NCI-H2196 (cell line): ENCODE measurements at regions not wholly inside any gene's neighbourhood (a gene's known extent, or its start where the extent isn't known, plus 50 kb on each side); places are given as distances from the start of the nearest gene placed in this dataset.

ENCODE experiments used
- DNase-seq: peaks from one replicate; lab custom pipeline; 2025; ENCODE audit not compliant: unreplicated experiment; lab: John Stamatoyannopoulos, UW

DNA sequence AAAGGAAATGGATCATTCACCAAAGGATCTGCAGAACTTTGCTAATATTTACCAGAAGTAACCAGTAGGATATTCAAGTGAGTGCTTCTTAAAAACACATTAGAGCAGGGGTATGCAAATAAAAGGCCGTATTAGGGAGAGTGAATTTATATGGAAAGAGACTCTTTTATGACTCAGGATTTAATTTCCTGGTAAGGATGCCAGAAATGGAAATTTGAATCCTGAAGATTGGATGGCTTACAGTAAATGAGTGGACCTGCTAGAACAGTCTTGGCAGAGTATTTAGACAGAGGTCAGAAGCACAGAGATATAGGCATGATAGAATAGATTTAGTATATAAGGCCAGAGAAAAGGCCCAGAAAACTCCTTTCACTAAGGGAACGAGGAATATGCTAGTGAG lies 201.6 kb downstream of the SLITRK5 start:
- DNase-seq, result no peak

DNA sequence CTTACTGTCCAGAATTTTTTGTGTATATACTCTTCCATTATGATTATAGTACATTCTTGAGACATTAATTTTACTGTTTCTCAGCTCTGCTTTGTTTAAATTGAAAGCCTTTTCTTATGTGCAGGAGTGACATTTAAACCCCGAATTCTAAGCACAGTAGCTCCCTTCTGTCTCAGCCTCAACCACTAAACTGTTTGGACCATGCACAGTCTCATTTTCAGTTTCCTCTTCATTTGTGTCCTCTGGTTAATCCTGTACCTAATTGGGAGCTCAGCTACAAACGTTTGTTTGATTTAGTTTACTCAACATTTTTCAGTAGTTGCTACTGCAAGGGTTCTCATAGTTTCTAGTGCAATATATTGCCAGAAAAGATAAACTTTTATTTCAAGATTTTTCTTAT lies 206.3 kb downstream of the SLITRK5 start:
- DNase-seq, result no peak

DNA sequence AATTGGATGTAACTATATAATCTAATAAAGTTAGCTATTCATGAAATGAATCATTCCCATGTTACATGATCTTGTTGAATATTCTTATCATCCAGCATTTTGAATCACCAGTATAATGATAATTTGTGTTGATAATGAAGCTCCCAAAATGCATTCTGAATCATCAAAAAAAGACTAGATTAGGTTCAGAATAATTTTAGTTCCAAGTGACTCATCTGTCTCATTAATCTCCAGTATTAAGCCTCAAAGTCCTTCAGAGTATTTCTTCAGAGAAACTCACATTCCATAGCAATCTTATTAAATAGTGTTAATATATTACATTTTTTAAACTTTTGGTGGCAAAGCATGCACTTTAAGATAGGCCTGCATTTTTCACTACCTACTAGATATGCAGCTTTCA lies 207.5 kb downstream of the SLITRK5 start:
- no peak for DNase-seq

DNA sequence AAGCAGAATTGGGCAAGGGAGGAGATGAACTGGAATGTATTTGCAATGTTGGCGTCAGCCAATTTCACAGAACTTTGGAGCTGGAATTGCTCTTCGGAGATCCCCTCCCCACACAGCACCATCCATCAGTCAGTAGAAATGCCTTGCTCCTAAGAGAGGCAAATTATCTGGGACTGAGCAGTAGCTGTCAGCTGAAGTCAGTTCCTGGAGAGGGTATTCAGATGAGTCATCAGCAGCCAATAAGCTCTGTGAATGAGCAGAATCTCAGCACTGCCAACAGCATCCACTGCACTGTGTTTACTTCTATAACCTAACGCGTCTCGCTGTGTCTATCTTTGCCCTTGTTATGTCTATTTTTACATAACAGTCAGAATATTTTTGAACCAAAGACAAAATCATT lies 213.7 kb downstream of the SLITRK5 start:
- DNase-seq, result no peak

DNA sequence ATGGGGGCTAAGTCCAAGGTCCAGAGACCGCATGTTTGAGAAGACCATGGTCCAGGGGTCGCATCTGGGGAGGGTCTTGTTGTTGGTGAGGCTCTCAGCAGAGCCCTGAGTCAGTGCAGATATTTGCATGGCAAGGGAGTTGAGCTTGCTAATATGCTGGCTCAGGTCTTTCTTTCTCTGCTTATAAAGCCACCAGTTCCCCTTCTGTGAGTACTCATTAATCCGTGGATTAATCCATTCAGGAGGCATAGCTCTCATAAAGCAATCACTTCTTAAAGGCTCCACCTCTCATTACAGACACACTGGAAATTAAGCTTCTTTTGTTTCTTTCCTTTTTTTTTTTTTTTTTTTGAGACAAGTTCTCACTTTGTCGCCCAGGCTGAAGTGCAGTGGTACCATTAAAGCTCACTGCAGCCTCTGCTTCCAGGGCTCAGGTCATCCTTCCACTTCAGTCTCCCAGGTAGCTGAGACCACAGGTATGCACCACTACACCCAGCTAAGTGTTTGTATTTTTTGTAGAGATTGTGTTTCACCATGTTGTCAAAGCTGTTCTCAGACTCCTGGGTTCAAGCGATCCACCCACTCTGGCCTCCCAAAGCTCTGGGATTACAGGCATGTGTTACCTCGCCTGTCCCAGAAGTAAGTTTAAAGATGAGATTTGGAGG lies 216.4 kb downstream of the SLITRK5 start:
- no peak for DNase-seq

DNA sequence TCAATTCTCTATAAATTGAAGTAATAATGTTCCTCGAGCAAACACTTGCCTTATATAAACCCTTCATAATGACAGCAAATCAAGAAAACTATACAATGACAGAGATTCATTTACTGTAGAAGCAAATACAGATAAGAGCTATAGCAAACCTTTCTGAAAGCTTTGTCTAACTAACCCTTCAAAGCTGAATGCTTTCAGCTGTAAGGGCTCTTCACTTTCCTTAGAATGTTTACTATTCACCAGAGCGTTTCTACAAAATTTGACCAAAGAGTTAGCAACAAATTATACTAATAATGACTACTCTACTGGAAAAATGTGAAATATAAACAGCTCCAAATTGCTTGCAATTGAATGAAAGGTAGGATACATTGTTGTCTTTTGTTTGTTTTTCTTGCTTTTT lies 218.1 kb downstream of the SLITRK5 start:
- no peak for DNase-seq

DNA sequence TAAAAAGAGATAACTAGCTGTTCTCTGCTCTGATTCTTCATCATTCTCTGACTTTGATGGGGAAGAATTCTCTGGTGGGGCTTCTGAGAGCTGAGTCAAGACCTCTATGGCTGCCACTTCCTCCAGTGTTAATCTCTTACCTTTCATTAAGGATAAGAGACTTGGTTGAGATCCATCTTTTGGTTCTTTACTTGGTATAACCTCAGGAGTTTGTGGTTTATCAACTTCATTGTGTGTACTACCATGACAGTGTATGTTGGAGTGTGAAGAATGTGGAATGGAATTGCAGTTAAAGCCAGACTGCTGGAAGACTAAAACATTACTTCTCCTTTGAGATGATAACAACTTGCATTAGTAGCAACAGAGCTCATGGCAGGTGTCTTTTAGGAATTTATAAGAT lies 222.0 kb downstream of the SLITRK5 start:
- DNase-seq, result no peak

DNA sequence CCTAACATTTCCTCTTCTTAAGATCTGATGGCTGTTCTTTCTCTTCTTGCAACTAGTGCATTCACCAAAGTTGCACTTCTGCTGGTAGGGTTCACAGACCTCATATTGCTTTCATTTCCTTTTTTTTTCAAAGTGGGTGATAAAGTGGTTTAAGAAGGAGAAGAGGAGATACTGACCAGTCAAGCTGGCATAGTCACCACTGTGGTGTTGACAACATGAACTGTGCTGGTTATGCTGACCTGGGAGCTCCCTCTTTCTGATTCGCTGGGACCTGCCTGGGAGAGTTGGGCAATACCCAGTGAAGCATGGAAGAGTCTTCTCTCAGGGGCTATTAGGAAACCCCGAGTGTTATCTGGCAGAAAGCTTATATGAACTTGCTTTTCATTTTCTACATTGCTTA lies 222.9 kb downstream of the SLITRK5 start:
- no peak for DNase-seq

DNA sequence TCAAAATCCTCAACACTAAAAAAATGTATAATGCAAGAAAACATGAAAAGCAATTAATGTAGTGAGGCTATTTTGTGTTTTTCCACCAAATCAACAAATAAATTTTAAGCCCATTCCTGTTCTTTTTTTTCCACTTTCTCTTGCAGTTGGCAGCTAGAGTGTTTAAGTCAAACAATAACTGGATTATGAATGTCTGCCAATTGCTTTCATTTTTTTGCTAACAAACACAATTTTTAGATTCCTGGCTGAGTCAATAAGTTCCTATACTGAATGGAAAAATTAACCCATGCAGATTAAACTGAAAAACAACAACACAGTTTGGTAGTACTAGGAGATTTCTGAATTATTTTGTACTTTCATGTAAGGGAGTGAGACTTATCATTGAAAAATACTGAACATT lies 232.4 kb downstream of the SLITRK5 start:
- DNase-seq, result no peak

DNA sequence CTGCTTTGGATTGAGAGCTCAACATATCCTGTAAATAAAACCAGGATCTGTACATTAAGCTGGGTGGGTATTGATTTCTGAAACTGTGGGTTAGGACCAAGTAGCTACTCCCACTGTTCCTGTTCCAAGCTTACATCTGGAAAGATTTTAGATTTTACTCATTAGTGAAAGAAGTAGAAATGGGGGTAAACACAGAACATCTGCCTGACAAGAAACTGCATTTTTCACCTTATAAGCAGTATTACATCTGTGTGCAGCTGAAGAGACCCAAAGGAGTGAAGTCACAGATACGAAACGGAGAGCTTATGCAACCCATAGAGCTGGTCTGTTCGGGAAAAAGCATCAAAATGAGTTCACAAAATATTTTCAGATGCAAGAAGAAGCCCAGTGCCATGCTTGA lies 235.2 kb downstream of the SLITRK5 start:
- DNase-seq, result no peak

DNA sequence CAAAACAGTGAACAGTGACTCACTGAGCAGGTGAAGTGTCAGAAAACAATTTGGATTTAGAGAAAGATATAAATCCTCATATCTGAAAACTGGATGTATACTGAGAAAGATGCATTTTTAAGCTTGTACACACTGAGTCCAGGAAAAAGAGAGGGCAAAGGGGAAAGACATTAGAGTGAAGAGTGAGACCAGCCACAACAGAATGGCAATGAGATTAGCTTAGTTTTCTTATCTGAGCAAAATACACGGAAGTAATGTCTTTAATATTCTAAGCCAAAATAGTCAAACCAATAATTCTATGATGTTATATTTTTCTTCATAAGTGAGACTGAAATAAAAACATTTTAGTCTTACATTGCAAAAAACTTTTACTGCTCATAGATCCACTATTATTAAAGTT lies 236.0 kb downstream of the SLITRK5 start:
- no peak for DNase-seq

DNA sequence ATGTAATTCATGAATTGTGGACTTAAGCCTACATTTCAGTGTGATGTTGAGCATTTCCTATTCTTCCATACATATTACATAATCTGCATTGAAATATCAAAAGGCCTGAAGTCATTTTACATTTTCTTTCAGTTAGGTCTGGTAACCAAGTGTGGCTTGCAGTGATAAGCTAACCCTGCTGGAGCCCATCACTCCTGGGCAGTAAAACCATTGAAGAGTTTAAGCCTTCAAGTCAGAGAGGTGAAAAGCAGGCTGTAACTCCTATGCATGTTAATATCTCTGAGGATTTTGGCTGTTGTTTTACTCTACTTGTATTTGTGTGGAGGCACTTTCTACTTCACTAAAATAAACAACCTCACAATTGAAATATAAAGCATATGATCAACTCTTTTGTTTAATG lies 248.8 kb downstream of the SLITRK5 start:
- no peak for DNase-seq

DNA sequence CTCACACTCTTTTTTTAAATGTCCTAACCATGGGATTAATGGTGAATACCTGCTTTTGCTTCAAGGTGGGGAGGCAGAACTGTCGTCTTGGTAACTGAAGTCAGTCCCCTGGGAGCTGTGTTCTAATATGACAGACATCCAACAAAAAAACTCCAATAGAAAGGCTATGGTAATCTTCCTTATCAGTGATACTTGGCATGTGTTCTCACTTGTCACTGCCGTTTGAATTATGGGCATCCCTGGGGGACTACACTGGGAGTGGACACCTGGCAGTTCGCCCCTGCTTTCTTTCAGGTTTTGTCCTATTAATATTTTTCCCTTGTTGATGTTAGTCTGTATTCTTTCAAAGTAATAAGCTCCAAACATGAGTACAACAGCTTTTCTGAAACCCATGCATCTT lies 252.6 kb downstream of the SLITRK5 start:
- DNase-seq, result no peak

DNA sequence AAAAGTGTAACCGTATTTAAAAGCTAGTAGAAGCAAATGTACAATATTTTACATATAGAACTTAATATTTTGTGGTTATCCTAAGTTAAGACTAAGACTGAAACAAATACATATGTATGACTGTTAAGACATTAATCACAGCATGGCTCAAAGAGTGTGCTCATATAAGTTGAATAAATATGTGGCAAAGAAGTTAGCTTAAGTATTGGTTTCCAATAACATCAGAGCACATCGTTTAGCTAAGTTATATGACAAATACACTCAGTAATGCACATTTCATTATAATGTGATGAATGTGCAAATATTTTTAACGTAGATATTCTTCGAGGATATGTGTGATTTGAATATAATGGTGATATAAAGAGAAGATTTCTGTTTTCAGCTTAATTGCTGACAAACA lies 253.8 kb downstream of the SLITRK5 start:
- no peak for DNase-seq

DNA sequence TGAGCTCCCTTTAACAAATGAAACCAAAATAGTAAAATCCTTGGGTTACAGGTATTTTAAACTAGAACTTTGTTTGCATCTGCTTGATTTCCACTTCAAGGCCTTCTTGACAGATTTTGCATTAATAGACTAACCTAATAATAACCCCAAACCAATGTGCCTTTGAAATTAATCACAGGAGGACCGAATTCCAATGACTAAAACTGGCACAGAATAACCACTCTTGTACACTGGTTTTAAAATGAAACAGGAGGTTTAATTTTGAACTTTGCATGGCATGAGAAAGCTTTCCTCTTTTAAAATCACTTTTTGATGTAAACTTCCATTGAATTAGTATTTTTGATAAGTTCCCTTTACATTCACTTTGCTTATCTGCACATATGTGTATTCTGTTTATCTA lies 269.6 kb downstream of the SLITRK5 start:
- no peak for DNase-seq

DNA sequence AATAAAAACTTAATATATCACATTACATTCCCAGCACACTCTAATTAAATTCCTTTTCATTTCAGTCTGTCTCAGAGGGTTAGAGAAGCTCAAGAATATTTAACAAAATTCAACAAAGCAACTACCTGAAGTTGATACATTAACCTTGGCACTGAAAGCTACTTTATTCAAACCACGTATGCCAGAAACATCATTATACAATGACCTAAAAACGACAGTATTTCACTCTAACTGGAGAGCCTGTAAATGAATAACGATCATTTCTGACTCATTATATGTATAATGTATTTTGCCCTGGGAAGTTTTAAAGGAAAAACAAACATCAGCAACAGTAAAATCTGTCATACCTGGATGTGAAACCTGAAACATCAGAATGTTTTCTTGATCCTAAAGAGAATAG lies 270.1 kb downstream of the SLITRK5 start:
- no peak for DNase-seq

DNA sequence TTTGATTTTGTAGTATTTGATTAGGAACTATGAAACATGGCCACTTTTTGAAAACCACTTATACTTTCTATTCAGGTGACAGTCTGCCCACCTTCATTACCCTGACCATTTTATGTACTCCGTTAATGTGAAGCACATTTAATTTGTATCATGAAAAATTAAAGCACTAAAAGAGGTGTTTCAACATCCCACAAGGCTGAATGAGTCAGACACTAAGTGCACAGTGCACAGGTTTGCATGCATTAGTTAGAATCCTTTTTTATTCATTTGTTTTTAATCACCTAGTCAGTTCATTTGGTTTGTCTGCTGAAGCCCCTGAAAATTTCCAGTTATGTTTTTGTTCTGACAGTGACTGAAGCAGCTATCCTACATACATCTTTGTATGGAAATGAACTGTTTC lies 271.0 kb downstream of the SLITRK5 start:
- no peak for DNase-seq

DNA sequence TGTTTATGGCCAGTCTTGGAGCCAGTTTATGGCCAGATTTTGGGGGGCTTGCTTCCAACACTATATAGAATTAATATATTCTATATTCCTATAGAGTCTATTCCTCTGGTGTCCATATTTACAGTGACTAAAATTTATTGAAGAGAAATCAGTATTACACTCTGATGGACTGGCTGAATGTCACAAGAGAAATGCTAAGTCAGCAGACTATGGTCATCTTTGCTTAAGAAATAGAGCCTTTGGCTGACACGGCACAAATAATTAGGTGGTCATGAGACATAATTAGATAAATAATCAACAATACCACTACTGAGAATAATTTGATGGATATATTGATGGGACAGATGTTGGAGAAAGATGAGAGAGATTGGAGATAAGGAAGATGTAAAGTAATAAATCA lies 272.9 kb downstream of the SLITRK5 start:
- no peak for DNase-seq

DNA sequence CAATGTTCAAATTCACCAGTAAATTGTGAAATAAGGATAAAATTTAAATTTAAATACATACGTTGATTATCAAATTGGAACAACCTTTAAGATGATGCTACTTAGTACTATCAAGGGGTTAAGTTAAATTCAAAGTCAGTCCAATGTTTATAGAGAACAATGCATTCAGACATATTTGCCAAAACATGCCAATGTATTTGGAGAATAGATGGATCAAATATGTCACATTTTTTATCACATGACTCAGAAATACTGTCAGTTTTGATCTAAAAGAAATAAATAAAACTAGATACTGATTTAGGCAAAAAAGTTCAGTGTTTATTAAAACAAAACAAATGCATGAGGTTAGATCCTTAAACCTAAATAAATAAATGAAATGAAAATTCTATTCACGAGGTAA lies 281.2 kb downstream of the SLITRK5 start:
- no peak for DNase-seq

DNA sequence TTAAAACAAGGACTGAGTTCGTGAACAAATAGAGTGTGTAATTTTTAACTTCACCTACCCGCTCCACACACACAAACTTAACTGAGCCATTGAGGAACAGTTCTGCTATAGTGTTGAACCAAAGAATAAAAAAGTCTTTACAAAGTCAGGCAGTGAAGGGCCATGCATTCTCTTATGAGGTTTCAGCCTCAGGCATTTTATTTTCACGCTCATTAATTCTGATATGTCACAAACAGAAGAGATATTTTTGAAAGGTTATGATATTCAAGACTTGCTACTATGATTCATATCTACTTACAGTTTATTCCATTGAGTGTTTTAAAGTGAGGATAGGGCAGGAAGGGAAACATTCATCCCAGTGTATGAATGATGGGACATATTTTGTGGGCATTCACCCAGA lies 282.2 kb downstream of the SLITRK5 start:
- DNase-seq, result no peak

DNA sequence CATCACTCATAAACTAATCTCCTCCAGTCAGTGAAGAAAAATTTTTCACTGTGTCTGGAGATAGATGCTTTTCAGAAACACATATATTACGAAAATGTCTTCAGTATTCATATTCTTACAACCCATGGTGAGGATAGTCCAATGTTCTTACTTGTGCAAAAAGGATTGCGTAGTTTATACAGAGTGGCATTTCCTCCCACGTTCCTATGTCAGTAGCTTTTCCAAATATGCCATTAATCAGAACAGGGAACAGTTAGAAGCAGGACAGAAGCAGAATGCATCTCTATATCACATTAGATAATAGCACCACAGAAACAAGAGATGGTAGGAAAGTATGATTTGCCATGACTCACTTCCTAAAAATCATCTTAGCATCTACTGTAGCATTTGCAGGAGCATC lies 282.9 kb downstream of the SLITRK5 start:
- no peak for DNase-seq

DNA sequence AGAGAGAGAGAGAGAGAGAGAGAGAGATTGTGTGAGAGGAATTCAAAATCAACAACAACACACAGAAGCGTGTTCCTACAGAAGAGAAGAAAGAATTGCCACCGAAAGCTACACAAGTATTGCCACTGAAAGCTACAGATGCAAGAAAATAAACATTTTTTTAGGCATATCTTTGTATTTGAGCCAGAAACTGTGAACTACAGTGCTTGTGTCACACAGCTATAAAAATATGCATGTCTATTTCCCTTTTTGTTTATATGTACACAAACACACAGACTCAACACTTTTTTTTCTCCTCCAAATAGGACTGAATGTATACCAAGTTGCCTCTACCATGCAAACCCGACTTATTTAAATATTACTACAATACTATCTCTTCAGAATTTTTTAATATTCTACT lies 290.4 kb downstream of the SLITRK5 start:
- DNase-seq, result no peak

DNA sequence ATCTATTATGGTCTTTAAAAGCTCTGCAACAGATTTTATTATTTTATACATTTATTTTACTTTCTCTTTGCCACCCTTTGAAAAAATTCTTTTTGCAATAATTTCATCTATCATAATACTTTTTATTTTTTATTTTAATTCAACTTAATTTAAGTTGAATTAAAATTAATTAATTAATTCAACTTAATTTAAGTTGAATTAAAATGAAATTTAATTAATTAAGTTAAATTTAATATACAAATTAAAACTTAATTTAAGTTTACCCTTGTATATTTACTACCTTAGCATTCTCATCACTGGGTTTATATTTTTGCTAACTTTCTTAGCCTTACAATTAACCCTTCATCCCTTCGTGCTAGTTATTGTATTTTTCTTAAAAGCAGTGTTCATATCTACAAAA lies 301.4 kb downstream of the SLITRK5 start:
- no peak for DNase-seq

DNA sequence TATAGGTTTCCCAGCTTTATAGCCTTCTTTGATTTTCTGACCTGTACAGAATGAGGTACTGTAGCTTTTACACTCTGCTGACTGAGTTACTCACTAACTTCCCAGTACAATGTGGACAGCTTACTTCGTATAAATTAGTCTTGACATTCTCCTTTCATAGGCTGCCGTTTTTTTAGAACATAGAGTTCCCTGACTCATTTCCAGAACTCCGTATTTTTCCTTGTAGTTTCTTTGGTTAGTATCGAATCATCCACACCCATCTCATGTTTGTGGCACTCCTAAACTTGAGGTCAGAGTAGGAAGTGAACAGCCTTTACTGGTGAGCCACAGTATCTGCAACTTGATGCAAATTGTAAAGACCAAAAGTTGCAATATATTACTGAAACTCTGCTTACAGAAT lies 303.9 kb downstream of the SLITRK5 start:
- DNase-seq, result no peak
